HG03378 (cell line): ENCODE measurements at regions not wholly inside any gene's neighbourhood (a gene's known extent, or its start where the extent isn't known, plus 50 kb on each side); places are given as distances from the start of the nearest gene placed in this dataset.
"Not testable (repeated sequence)": the region's sequence is repeated elsewhere in the genome, so short reads cannot be mapped to it uniquely, and the experiment has no call there.

Experiments used
- ATAC-seq: cut with Tn5 transposase; IDR thresholded peaks from one replicate; pipeline ENCODE4 v1.9.1; 2021; ENCODE audit warnings: mild to moderate bottlenecking, moderate library complexity; ENCODE audit not compliant: unreplicated experiment

- ATAC-seq, result no peak
These were observed 128.3 kb upstream of the CARMIL1 start for GRCh38 chr6:25150863-25151262.

- no peak for ATAC-seq
These were observed 126.1 kb upstream of the CARMIL1 start for GRCh38 chr6:25153079-25153478.

- no peak for ATAC-seq
These were observed 125.1 kb upstream of the CARMIL1 start for GRCh38 chr6:25154034-25154596.

GRCh38 chr6:25155211-25155610 is 124.0 kb upstream of the CARMIL1 start:
- no peak for ATAC-seq

- no peak for ATAC-seq
These were observed 123.1 kb upstream of the CARMIL1 start for GRCh38 chr6:25156123-25156522.

- ATAC-seq, result no peak
These were observed 122.0 kb upstream of the CARMIL1 start for GRCh38 chr6:25157183-25157582.

GRCh38 chr6:25157842-25158241 is 121.3 kb upstream of the CARMIL1 start:
- ATAC-seq, result no peak

- ATAC-seq, result not testable (repeated sequence)
These were observed 119.0 kb upstream of the CARMIL1 start for GRCh38 chr6:25160134-25160533.

GRCh38 chr6:25165177-25165576 is 114.0 kb upstream of the CARMIL1 start:
- no peak for ATAC-seq

GRCh38 chr6:25165800-25166199 is 113.4 kb upstream of the CARMIL1 start:
- no peak for ATAC-seq

GRCh38 chr6:25166955-25167748 is 112.0 kb upstream of the CARMIL1 start:
- no peak for ATAC-seq

- no peak for ATAC-seq
These were observed 111.2 kb upstream of the CARMIL1 start for GRCh38 chr6:25167961-25168360.

GRCh38 chr6:25168637-25169036 is 110.5 kb upstream of the CARMIL1 start:
- no peak for ATAC-seq

- no peak for ATAC-seq
These were observed 109.6 kb upstream of the CARMIL1 start for GRCh38 chr6:25169553-25169952.

- no peak for ATAC-seq
These were observed 109.2 kb upstream of the CARMIL1 start for GRCh38 chr6:25169961-25170360.

- ATAC-seq, result no peak
These were observed 108.5 kb upstream of the CARMIL1 start for GRCh38 chr6:25170640-25171039.

- ATAC-seq, result no peak
These were observed 107.9 kb upstream of the CARMIL1 start for GRCh38 chr6:25171301-25171700.

- no peak for ATAC-seq
These were observed 106.4 kb upstream of the CARMIL1 start for GRCh38 chr6:25172819-25173218.

- no peak for ATAC-seq
These were observed 105.9 kb upstream of the CARMIL1 start for GRCh38 chr6:25173246-25173645.

GRCh38 chr6:25173951-25174474 is 105.2 kb upstream of the CARMIL1 start:
- no peak for ATAC-seq

GRCh38 chr6:25174678-25175077 is 104.5 kb upstream of the CARMIL1 start:
- no peak for ATAC-seq

- no peak for ATAC-seq
These were observed 104.0 kb upstream of the CARMIL1 start for GRCh38 chr6:25175196-25175595.
